Fibroblast of skin of right quadriceps (primary cell): ENCODE measurements at regions not wholly inside any gene's neighbourhood (a gene's known extent, or its start where the extent isn't known, plus 50 kb on each side); places are given as distances from the start of the nearest gene placed in this dataset.
"Not testable (repeated sequence)": the region's sequence is repeated elsewhere in the genome, so short reads cannot be mapped to it uniquely, and the experiment has no call there.

Experiments used
- DNase-seq: peaks from one replicate; pipeline ENCODE4 v3.0.0-alpha.2; 2013

DNA sequence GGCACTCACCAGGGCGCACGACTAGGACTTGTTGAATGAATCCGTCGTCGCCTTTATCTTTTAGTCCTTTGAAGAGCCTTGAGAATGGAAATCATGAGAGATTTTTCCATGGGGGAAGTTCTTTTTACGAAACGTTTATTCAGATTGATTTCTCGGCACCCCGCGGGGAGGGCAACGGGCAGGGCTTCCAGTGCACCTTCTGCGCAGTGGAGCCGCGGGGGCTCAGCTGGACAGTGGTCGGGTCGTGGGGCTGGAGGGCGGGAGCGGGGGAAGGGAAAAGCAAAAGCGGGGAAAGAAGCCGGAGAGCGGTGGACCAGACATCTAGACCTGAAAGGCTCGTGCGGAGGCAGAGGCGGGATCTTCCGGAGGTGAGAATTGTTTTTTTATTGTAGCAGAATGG is 50.6 kb upstream of the NBPF20 start:
- not testable (repeated sequence) for DNase-seq

DNA sequence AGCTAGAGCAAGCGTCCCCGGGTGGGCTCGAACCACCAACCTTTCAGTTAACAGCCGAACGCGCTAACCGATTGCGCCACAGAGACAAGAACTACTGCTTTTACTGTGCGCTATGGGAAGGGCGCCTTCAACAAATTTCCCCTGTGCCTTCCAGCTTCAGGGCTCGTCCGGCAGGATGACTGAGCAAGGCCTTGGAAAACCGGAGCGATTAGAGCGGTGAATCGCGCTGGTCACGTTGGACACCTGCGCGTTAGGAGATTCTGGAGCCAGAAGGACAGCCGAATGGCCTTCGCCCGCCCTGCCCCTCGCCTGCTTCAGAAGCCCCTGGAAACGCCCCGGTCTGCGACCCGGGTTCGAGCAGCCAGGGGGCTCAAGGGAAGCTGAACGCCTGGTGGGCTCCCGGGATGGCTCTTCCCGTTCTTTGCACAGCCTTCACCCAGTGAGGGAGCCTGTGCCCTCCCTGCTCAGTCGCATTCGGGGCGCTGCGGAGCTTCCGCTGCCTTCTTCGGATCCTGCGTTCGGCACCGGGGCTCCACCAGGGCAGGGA is 50.0 kb upstream of the NBPF20 start:
- DNase-seq: peak; percentile 39
